Hepatocyte (in vitro differentiated cells): ENCODE measurements at regions not wholly inside any gene's neighbourhood (a gene's known extent, or its start where the extent isn't known, plus 50 kb on each side); places are given as distances from the start of the nearest gene placed in this dataset.

Experiments
- EZH2 ChIP-seq: fragments of 200-600 bp; sonication (generic); IDR thresholded peaks from 2 replicates; pipeline ENCODE4 v1.6.1; 2016; ENCODE audit warnings: antibody characterized with exemption, mild to moderate bottlenecking, borderline replicate concordance
- TF ChIP-seq, protein P1 (sequence below): fragments of 200-600 bp; sonication (generic); IDR thresholded peaks from 2 replicates; pipeline ENCODE4 v1.5.1; 2016; ENCODE audit warnings: antibody characterized with exemption, mild to moderate bottlenecking; ENCODE audit not compliant: poor library complexity

DNA sequence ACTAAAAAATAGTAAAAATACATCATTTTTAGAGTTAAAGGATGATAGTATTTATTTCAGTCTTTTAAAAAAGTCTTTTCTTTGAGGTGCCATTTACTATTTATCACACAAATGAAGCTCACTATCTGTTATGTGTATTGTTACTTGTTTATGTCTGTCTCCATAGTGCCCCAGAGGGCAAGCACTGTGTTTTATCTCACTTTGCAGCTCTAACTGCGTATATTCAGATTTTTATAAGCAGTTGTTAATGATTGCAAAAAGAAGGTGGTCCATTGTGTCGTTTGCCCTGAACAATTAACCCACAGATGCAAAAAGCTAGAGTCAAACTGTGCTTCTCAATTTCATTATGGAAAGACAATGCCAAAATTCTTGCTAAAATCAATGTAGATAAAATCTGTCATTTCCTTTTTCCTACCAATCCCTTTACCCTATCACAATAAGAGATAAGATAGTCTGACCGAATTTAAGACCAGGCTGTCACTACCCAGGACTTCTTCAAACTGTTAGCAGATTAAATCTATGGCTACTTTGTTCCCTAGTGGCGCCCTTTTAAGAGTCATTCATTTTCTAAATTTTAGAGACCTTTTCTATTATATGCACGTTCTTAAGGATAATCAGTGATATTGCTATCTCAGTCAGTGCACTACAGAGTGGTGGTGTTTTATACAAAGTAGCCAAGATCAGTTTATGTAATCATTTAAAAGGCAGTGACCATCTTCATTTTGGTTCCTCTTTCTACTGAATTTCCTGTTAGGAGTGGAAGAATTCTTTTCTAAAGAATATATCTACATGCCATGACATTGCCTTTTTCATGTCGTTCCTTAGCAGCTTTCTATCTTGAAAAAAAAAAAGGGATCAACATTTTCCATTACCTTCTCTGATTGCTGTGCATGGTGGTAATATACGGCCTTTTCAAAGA is 133.1 kb upstream of the PRDM1 start:
- TF ChIP-seq, protein P1, sequence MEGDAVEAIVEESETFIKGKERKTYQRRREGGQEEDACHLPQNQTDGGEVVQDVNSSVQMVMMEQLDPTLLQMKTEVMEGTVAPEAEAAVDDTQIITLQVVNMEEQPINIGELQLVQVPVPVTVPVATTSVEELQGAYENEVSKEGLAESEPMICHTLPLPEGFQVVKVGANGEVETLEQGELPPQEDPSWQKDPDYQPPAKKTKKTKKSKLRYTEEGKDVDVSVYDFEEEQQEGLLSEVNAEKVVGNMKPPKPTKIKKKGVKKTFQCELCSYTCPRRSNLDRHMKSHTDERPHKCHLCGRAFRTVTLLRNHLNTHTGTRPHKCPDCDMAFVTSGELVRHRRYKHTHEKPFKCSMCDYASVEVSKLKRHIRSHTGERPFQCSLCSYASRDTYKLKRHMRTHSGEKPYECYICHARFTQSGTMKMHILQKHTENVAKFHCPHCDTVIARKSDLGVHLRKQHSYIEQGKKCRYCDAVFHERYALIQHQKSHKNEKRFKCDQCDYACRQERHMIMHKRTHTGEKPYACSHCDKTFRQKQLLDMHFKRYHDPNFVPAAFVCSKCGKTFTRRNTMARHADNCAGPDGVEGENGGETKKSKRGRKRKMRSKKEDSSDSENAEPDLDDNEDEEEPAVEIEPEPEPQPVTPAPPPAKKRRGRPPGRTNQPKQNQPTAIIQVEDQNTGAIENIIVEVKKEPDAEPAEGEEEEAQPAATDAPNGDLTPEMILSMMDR, result no peak
- no peak for TF ChIP-seq EZH2
